ENCODE measurements at regions not wholly inside any gene's neighbourhood (a gene's known extent, or its start where the extent isn't known, plus 50 kb on each side); places are given as distances from the start of the nearest gene placed in this dataset.
A peak's percentile ranks its signal among the peaks of the same experiment; 100 is the strongest.

DNA sequence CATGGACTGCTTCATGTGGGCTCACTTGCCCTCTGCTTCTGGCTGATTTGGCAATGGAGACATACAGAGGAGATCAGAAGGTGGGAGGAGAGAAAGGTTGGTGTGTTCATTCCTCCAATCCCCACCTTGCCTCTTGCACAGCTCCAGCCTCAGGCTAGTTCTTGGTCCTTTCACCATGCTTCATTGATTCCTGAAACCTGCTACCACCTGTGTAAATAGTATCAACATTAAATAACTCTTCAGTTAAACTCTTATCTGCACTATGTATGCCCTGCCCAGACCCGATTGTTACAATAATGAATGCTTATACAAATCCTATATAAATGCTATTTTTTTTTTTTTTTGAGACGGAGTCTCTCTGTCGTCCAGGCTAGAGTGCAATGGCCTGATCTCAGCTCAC is 174.5 kb downstream of the CD83 start:
- DNase-seq (ENCODE audit: low spot score) (no peak), ATAC-seq (peak; percentile 13; the same call in 1 of the 2 replicates)
- Mint-ChIP-seq H3K4me3 (no peak overlapping the region), H3K9me3 (peaks cover 7% of the 10 kb centered on the region), H3K36me3 (peaks cover 46% of the 10 kb centered on the region), H3K4me1 (peaks cover 77% of the 10 kb centered on the region), H3K27me3 (ENCODE audit: low read depth) (no peaks in the 10 kb centered on the region; the same call in 1 of the 2 replicates), H3K27ac (0 out of 2 replicates have a peak overlapping the region, but pooled peaks have one; percentile 57)
- ChIA-PET POLR2A (no interaction called here), CTCF (no interaction called here)
- no peak for TF ChIP-seq SP1 (CRISPR knock-in tag; conservative IDR thresholded peaks at IDR 0.05)
- no peak for TF ChIP-seq CREM (CRISPR knock-in tag; IDR thresholded peaks at IDR 0.05)
- no peak for TF ChIP-seq GRHL2 (CRISPR knock-in tag; IDR thresholded peaks at IDR 0.05; ENCODE audit: insufficient replicate concordance, severe bottlenecking)
- TF ChIP-seq ZNF138 (CRISPR knock-in tag; conservative IDR thresholded peaks at IDR 0.05): no peak
- TF ChIP-seq, protein P1, sequence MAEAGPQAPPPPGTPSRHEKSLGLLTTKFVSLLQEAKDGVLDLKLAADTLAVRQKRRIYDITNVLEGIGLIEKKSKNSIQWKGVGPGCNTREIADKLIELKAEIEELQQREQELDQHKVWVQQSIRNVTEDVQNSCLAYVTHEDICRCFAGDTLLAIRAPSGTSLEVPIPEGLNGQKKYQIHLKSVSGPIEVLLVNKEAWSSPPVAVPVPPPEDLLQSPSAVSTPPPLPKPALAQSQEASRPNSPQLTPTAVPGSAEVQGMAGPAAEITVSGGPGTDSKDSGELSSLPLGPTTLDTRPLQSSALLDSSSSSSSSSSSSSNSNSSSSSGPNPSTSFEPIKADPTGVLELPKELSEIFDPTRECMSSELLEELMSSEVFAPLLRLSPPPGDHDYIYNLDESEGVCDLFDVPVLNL (CRISPR knock-in tag; IDR thresholded peaks at IDR 0.05; ENCODE audit: borderline replicate concordance, low read depth): no peak
- no peak for TF ChIP-seq CREB1 (CRISPR knock-in tag; IDR thresholded peaks at IDR 0.05)
- no peak for TF ChIP-seq RORB (CRISPR knock-in tag; IDR thresholded peaks at IDR 0.05)
- TF ChIP-seq, protein P2, sequence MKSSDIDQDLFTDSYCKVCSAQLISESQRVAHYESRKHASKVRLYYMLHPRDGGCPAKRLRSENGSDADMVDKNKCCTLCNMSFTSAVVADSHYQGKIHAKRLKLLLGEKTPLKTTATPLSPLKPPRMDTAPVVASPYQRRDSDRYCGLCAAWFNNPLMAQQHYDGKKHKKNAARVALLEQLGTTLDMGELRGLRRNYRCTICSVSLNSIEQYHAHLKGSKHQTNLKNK (CRISPR knock-in tag; IDR thresholded peaks at IDR 0.05): no peak

DNA sequence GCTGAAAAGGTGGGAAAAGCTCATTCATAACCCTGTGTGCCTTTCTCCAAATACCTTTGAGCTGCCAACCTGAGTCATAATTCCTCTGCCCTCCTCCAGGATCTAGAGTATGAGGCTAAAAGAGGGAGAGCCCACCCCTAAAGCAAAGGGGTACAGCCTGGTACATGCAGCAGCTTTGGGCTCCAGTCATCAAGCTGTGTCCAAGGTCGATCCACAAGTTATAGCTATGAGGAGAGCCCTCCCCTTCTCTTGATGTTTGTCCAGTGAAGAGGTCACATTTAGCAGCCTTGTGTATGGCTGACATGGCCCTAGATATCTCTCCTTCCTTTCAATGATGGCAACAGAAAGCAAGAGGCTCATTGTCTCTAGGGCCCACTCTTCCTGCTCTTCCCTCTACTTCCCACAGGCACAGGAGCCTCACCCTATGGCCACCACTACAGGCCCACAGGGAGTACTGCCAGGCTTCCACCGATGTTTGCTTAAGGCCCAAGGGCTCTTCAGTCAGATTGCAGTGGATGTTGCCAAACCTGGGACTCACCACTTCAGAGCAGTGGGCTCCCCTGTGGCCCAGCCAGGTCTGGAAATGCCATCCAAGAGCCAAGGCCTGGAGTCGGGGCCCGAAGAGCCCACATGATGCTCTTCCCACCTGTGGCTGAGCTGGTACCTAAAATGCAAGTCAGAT is 176.8 kb downstream of the CD83 start:
- peaks cover 74% of the 10 kb centered on the region for H3K4me1 Mint-ChIP-seq
- DNase-seq (ENCODE audit: low spot score): no peak
- CTCF ChIA-PET: interaction anchor here (0.8 to 1.2 kb wide), 2 partner anchors 14 to 83 kb away, joined by 3 read pairs; no protein-coding TSS in a partner anchor
- no peaks in the 10 kb centered on the region for H3K9me3 Mint-ChIP-seq
- POLR2A ChIA-PET: no interaction called here
- H3K4me3 Mint-ChIP-seq: no peak overlapping the region
- ATAC-seq: no peak
- peaks cover 41% of the 10 kb centered on the region for H3K36me3 Mint-ChIP-seq
- H3K27ac Mint-ChIP-seq: peak overlapping the region; percentile 58
- H3K27me3 Mint-ChIP-seq (ENCODE audit: low read depth): no peaks in the 10 kb centered on the region
- TF ChIP-seq, protein P3, sequence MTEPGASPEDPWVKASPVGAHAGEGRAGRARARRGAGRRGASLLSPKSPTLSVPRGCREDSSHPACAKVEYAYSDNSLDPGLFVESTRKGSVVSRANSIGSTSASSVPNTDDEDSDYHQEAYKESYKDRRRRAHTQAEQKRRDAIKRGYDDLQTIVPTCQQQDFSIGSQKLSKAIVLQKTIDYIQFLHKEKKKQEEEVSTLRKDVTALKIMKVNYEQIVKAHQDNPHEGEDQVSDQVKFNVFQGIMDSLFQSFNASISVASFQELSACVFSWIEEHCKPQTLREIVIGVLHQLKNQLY (CRISPR knock-in tag; IDR thresholded peaks at IDR 0.05): no peak
- TF ChIP-seq KAT7 (CRISPR knock-in tag; IDR thresholded peaks at IDR 0.05; ENCODE audit: borderline replicate concordance): no peak
- TF ChIP-seq JAZF1 (CRISPR knock-in tag; IDR thresholded peaks at IDR 0.05): no peak
- TF ChIP-seq GABPB1 (CRISPR knock-in tag; IDR thresholded peaks at IDR 0.05): no peak
- TF ChIP-seq, protein P4, sequence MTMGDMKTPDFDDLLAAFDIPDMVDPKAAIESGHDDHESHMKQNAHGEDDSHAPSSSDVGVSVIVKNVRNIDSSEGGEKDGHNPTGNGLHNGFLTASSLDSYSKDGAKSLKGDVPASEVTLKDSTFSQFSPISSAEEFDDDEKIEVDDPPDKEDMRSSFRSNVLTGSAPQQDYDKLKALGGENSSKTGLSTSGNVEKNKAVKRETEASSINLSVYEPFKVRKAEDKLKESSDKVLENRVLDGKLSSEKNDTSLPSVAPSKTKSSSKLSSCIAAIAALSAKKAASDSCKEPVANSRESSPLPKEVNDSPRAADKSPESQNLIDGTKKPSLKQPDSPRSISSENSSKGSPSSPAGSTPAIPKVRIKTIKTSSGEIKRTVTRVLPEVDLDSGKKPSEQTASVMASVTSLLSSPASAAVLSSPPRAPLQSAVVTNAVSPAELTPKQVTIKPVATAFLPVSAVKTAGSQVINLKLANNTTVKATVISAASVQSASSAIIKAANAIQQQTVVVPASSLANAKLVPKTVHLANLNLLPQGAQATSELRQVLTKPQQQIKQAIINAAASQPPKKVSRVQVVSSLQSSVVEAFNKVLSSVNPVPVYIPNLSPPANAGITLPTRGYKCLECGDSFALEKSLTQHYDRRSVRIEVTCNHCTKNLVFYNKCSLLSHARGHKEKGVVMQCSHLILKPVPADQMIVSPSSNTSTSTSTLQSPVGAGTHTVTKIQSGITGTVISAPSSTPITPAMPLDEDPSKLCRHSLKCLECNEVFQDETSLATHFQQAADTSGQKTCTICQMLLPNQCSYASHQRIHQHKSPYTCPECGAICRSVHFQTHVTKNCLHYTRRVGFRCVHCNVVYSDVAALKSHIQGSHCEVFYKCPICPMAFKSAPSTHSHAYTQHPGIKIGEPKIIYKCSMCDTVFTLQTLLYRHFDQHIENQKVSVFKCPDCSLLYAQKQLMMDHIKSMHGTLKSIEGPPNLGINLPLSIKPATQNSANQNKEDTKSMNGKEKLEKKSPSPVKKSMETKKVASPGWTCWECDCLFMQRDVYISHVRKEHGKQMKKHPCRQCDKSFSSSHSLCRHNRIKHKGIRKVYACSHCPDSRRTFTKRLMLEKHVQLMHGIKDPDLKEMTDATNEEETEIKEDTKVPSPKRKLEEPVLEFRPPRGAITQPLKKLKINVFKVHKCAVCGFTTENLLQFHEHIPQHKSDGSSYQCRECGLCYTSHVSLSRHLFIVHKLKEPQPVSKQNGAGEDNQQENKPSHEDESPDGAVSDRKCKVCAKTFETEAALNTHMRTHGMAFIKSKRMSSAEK (CRISPR knock-in tag; IDR thresholded peaks at IDR 0.05; ENCODE audit: borderline replicate concordance): no peak
- no peak for TF ChIP-seq ATF1 (CRISPR knock-in tag; IDR thresholded peaks at IDR 0.05)
- TF ChIP-seq, protein P5, sequence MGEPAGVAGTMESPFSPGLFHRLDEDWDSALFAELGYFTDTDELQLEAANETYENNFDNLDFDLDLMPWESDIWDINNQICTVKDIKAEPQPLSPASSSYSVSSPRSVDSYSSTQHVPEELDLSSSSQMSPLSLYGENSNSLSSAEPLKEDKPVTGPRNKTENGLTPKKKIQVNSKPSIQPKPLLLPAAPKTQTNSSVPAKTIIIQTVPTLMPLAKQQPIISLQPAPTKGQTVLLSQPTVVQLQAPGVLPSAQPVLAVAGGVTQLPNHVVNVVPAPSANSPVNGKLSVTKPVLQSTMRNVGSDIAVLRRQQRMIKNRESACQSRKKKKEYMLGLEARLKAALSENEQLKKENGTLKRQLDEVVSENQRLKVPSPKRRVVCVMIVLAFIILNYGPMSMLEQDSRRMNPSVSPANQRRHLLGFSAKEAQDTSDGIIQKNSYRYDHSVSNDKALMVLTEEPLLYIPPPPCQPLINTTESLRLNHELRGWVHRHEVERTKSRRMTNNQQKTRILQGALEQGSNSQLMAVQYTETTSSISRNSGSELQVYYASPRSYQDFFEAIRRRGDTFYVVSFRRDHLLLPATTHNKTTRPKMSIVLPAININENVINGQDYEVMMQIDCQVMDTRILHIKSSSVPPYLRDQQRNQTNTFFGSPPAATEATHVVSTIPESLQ (CRISPR knock-in tag; IDR thresholded peaks at IDR 0.05): no peak
- no peak for TF ChIP-seq TEAD1 (CRISPR knock-in tag; IDR thresholded peaks at IDR 0.05)
- no peak for TF ChIP-seq NFE2L1 (CRISPR knock-in tag; IDR thresholded peaks at IDR 0.05)
- no peak for TF ChIP-seq NFYB (CRISPR knock-in tag; conservative IDR thresholded peaks at IDR 0.05; ENCODE audit: low read depth)
- TF ChIP-seq CBFB (CRISPR knock-in tag; IDR thresholded peaks at IDR 0.05; ENCODE audit: low read depth): no peak
- TF ChIP-seq FOXJ3 (CRISPR knock-in tag; IDR thresholded peaks at IDR 0.05; ENCODE audit: borderline replicate concordance): no peak
- TF ChIP-seq, protein P6, sequence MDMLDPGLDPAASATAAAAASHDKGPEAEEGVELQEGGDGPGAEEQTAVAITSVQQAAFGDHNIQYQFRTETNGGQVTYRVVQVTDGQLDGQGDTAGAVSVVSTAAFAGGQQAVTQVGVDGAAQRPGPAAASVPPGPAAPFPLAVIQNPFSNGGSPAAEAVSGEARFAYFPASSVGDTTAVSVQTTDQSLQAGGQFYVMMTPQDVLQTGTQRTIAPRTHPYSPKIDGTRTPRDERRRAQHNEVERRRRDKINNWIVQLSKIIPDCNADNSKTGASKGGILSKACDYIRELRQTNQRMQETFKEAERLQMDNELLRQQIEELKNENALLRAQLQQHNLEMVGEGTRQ (CRISPR knock-in tag; IDR thresholded peaks at IDR 0.05): no peak
- TF ChIP-seq, protein P7, sequence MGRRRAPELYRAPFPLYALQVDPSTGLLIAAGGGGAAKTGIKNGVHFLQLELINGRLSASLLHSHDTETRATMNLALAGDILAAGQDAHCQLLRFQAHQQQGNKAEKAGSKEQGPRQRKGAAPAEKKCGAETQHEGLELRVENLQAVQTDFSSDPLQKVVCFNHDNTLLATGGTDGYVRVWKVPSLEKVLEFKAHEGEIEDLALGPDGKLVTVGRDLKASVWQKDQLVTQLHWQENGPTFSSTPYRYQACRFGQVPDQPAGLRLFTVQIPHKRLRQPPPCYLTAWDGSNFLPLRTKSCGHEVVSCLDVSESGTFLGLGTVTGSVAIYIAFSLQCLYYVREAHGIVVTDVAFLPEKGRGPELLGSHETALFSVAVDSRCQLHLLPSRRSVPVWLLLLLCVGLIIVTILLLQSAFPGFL (CRISPR knock-in tag; IDR thresholded peaks at IDR 0.05; ENCODE audit: borderline replicate concordance): no peak
- TF ChIP-seq, protein P8, sequence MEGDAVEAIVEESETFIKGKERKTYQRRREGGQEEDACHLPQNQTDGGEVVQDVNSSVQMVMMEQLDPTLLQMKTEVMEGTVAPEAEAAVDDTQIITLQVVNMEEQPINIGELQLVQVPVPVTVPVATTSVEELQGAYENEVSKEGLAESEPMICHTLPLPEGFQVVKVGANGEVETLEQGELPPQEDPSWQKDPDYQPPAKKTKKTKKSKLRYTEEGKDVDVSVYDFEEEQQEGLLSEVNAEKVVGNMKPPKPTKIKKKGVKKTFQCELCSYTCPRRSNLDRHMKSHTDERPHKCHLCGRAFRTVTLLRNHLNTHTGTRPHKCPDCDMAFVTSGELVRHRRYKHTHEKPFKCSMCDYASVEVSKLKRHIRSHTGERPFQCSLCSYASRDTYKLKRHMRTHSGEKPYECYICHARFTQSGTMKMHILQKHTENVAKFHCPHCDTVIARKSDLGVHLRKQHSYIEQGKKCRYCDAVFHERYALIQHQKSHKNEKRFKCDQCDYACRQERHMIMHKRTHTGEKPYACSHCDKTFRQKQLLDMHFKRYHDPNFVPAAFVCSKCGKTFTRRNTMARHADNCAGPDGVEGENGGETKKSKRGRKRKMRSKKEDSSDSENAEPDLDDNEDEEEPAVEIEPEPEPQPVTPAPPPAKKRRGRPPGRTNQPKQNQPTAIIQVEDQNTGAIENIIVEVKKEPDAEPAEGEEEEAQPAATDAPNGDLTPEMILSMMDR (IDR thresholded peaks at IDR 0.05): no peak
